Astrocyte (in vitro differentiated cells and primary cell): ENCODE measurements at regions not wholly inside any gene's neighbourhood (a gene's known extent, or its start where the extent isn't known, plus 50 kb on each side); places are given as distances from the start of the nearest gene placed in this dataset.

Experiments
- DNase-seq: peaks from one replicate; pipeline ENCODE4 v3.0.0-alpha.2; 2010; ENCODE audit warnings: low read depth
- FAIRE-seq: peaks from 2 replicates; lab custom pipeline; 2011; peaks lifted over from hg19 to GRCh38; lab: Jason Lieb, UNC
- H2AFZ ChIP-seq: 2 replicates; pipeline ENCODE4 v1.6.0; 2012; ENCODE audit warnings: low read depth, low read length, inconsistent platforms
- H3K27ac ChIP-seq: 2 replicates; pipeline ENCODE4 v1.5.1; 2011; ENCODE audit warnings: low read depth, low read length, inconsistent platforms
- H3K27me3 ChIP-seq: 2 replicates; pipeline ENCODE4 v1.6.0; 2011; ENCODE audit warnings: low read length, inconsistent platforms; ENCODE audit not compliant: insufficient read depth
- H3K36me3 ChIP-seq: 2 replicates; pipeline ENCODE4 v1.5.1; 2011; ENCODE audit warnings: low read length, inconsistent platforms; ENCODE audit not compliant: insufficient read depth
- H3K4me1 ChIP-seq: 2 replicates; pipeline ENCODE4 v1.5.1; 2011; ENCODE audit warnings: low read length, inconsistent platforms; ENCODE audit not compliant: insufficient read depth
- H3K4me2 ChIP-seq: 2 replicates; pipeline ENCODE4 v1.6.0; 2012; ENCODE audit warnings: low read length, inconsistent platforms
- H3K4me3 ChIP-seq: 2 replicates; pipeline ENCODE4 v1.5.1; 2011; ENCODE audit warnings: low read depth, mild to moderate bottlenecking, low read length, inconsistent platforms; ENCODE audit not compliant: insufficient read depth
- H3K79me2 ChIP-seq: 2 replicates; pipeline ENCODE4 v1.6.0; 2012; ENCODE audit warnings: mild to moderate bottlenecking, low read length, inconsistent platforms; ENCODE audit not compliant: insufficient read depth
- H3K9ac ChIP-seq: 2 replicates; pipeline ENCODE4 v1.6.0; 2012; ENCODE audit warnings: mild to moderate bottlenecking, low read length, inconsistent platforms
- H3K9me3 ChIP-seq: 2 replicates; pipeline ENCODE4 v1.5.1; 2012; ENCODE audit warnings: low read depth, mild to moderate bottlenecking, low read length, inconsistent platforms; ENCODE audit not compliant: insufficient read depth
- H4K20me1 ChIP-seq: 2 replicates; pipeline ENCODE4 v1.6.0; 2012; ENCODE audit warnings: low read length, inconsistent platforms; ENCODE audit not compliant: insufficient read depth
- H3K27ac Mint-ChIP-seq: one replicate; pipeline ENCODE4 v1.8.0; 2021; ENCODE audit warnings: mild to moderate bottlenecking, mixed read lengths; ENCODE audit not compliant: unreplicated experiment
- H3K27me3 Mint-ChIP-seq: one replicate; pipeline ENCODE4 v1.8.0; 2021; ENCODE audit warnings: low read depth, mixed read lengths; ENCODE audit not compliant: unreplicated experiment
- H3K36me3 Mint-ChIP-seq: one replicate; pipeline ENCODE4 v1.8.0; 2021; ENCODE audit warnings: low read depth, mixed read lengths; ENCODE audit not compliant: unreplicated experiment
- H3K4me1 Mint-ChIP-seq: one replicate; pipeline ENCODE4 v1.8.0; 2021; ENCODE audit warnings: low read depth, mixed read lengths; ENCODE audit not compliant: unreplicated experiment
- H3K4me3 Mint-ChIP-seq: one replicate; pipeline ENCODE4 v1.8.0; 2021; ENCODE audit warnings: mild to moderate bottlenecking, moderate library complexity, mixed read lengths; ENCODE audit not compliant: unreplicated experiment
- H3K9me3 Mint-ChIP-seq: one replicate; pipeline ENCODE4 v1.8.0; 2021; ENCODE audit warnings: mild to moderate bottlenecking, mixed read lengths; ENCODE audit not compliant: unreplicated experiment
- CTCF ChIP-seq: IDR thresholded peaks from 2 replicates; pipeline ENCODE4 v1.5.1; 2011; ENCODE audit warnings: low read depth, mild to moderate bottlenecking, inconsistent platforms, low read length, moderate library complexity; ENCODE audit not compliant: insufficient read depth
- EZH2 ChIP-seq: IDR thresholded peaks from 2 replicates; pipeline ENCODE4 v1.6.1; 2012; ENCODE audit warnings: mild to moderate bottlenecking, low read length, inconsistent platforms; ENCODE audit not compliant: insufficient read depth

GRCh38 chr3:22691407-22691806 is 511.7 kb upstream of the UBE2E2 start:
- H3K27ac ChIP-seq: no peak overlapping the region
- Mint-ChIP-seq H3K36me3 (no peaks in the 10 kb centered on the region), H3K4me1 (no peaks in the 10 kb centered on the region), H3K4me3 (no peak overlapping the region), H3K27me3 (no peaks in the 10 kb centered on the region), H3K27ac (no peak overlapping the region), H3K9me3 (peaks cover 2% of the 10 kb centered on the region)
- H3K4me2 ChIP-seq: no peak overlapping the region
- no peak overlapping the region for H3K9ac ChIP-seq
- no peak overlapping the region for H2AFZ ChIP-seq
- H3K27me3 ChIP-seq: no peaks in the 10 kb centered on the region
- H3K9me3 ChIP-seq: no peaks in the 10 kb centered on the region
- H3K36me3 ChIP-seq: no peaks in the 10 kb centered on the region
- no peaks in the 10 kb centered on the region for H3K4me1 ChIP-seq
- no peak for FAIRE-seq
- TF ChIP-seq EZH2: no peak
- TF ChIP-seq CTCF: no peak
- no peak for DNase-seq
- no peaks in the 10 kb centered on the region for H3K79me2 ChIP-seq
- no peaks in the 10 kb centered on the region for H4K20me1 ChIP-seq
- H3K4me3 ChIP-seq: no peak overlapping the region

DNA sequence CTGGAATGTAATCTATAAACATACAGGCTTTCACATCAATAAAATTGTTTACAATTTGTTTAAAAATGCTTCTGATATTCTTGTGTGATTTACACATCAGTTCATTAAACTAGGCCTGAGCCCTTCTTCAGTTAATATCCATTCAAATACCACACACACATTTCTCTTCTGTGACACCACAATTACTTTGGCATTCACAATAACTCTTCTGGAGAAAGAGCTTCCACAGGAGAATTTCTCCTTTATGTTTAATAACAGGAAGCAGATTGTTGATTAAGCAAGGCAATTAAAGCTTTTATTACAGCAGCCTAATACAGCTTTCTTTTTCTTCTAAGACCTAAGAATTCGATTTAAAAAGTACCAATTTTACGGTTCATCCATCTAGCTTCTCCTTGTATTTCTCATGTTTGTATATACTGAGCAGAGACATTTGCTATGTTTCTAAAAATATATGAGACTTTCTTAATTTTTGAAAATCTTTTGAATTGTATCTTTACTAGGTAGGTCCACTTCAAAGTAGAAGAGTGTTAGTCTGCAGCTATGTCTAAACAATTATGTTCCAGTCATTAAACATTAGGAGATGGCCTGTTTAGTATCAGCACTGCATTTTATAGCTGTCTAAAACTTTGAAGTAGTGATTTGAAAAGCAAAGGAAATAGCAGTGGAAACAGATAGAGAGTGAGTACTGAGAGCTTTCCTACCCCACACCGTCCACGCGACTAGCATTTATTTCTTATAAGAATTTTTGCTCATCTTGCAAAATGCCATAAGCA is 511.1 kb upstream of the UBE2E2 start:
- Histone ChIP-seq H2AFZ (no peak overlapping the region), H3K9me3 (no peaks in the 10 kb centered on the region), H3K4me2 (no peak overlapping the region), H3K36me3 (no peaks in the 10 kb centered on the region), H3K79me2 (no peaks in the 10 kb centered on the region), H3K9ac (no peak overlapping the region), H4K20me1 (no peaks in the 10 kb centered on the region), H3K4me1 (no peaks in the 10 kb centered on the region), H3K27me3 (no peaks in the 10 kb centered on the region), H3K4me3 (no peak overlapping the region), H3K27ac (no peak overlapping the region)
- Mint-ChIP-seq H3K27ac (no peak overlapping the region), H3K9me3 (peaks cover 2% of the 10 kb centered on the region), H3K36me3 (no peaks in the 10 kb centered on the region), H3K27me3 (no peaks in the 10 kb centered on the region), H3K4me3 (no peak overlapping the region), H3K4me1 (no peaks in the 10 kb centered on the region)
- TF ChIP-seq EZH2 (no peak), CTCF (no peak)
- DNase-seq (no peak), FAIRE-seq (no peak)

DNA sequence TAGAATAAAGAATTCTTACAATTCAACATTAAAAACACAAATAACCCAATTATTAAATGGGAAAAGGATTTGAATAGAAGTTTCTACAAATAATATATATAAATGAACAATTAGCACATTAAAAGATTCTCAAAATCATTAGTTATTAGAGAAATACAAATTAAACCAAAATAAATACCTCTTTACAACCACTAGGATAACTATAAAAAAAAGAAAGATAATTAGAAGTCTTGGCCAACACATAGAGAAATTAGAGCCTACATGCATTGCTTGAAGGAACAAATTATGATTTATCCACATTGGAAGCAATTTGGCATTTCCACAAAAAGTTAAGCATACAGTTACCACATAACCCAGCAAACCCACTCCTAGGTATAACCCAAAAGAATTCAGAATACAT is 502.3 kb upstream of the UBE2E2 start:
- H3K9me3 Mint-ChIP-seq: peaks cover 1% of the 10 kb centered on the region
- Histone ChIP-seq H3K4me2 (no peak overlapping the region), H3K79me2 (no peaks in the 10 kb centered on the region), H4K20me1 (no peaks in the 10 kb centered on the region), H3K9me3 (no peaks in the 10 kb centered on the region), H3K36me3 (no peaks in the 10 kb centered on the region), H3K4me3 (no peak overlapping the region), H2AFZ (no peak overlapping the region), H3K27me3 (no peaks in the 10 kb centered on the region), H3K4me1 (no peaks in the 10 kb centered on the region), H3K9ac (no peak overlapping the region), H3K27ac (no peak overlapping the region)
- H3K4me1 Mint-ChIP-seq: no peaks in the 10 kb centered on the region
- FAIRE-seq: no peak
- no peak overlapping the region for H3K27ac Mint-ChIP-seq
- no peak for TF ChIP-seq EZH2
- DNase-seq: no peak
- no peaks in the 10 kb centered on the region for H3K27me3 Mint-ChIP-seq
- no peaks in the 10 kb centered on the region for H3K36me3 Mint-ChIP-seq
- no peak overlapping the region for H3K4me3 Mint-ChIP-seq
